Natural killer cell (primary cell): ENCODE measurements at regions not wholly inside any gene's neighbourhood (a gene's known extent, or its start where the extent isn't known, plus 50 kb on each side); places are given as distances from the start of the nearest gene placed in this dataset.

Experiments
- ATAC-seq, 3 donors: fragments of 150-1000 bp in 2 of 3; fragments of 200-7000 bp in 1 of 3; cut with Tn5 transposase; 1 replicate in 1 of 3; 2 replicates in 2 of 3; pipeline ENCODE4 v1.10.0; 2021; ENCODE audit warnings: mild to moderate bottlenecking in 2 of 3, moderate library complexity in 2 of 3
- DNase-seq, 2 donors: peaks; one replicate each; pipeline versions ENCODE4 v3.0.0 to v3.0.0-alpha.2; 2013 to 2021; ENCODE audit warnings: mixed read lengths in 1 of 2
- H3K27ac ChIP-seq: one replicate; pipeline ENCODE4 v1.5.1; 2013; ENCODE audit warnings: mild to moderate bottlenecking, low read length
- H3K27me3 ChIP-seq: one replicate; pipeline ENCODE4 v1.6.1; 2013; ENCODE audit warnings: low read length; ENCODE audit not compliant: control insufficient read depth, insufficient read depth
- H3K36me3 ChIP-seq: one replicate; pipeline ENCODE4 v1.6.1; 2013; ENCODE audit warnings: low read length; ENCODE audit not compliant: control insufficient read depth, insufficient read depth
- H3K4me1 ChIP-seq: one replicate; pipeline ENCODE4 v1.6.1; 2013; ENCODE audit warnings: low read length; ENCODE audit not compliant: control insufficient read depth, insufficient read depth
- H3K4me3 ChIP-seq: one replicate; pipeline ENCODE4 v1.5.1; 2013; ENCODE audit warnings: low read length
- H3K9me3 ChIP-seq: one replicate; pipeline ENCODE4 v1.6.1; 2013; ENCODE audit warnings: low read length; ENCODE audit not compliant: control insufficient read depth, insufficient read depth
- H3K27ac Mint-ChIP-seq, 2 donors: one replicate each; pipeline ENCODE4 v1.8.0; 2022; ENCODE audit warnings: mild to moderate bottlenecking in 2 of 2, mixed read lengths in 2 of 2, moderate library complexity in 1 of 2
- H3K27me3 Mint-ChIP-seq, 2 donors: one replicate each; pipeline ENCODE4 v1.8.0; 2022; ENCODE audit warnings: low read depth in 2 of 2, mixed read lengths in 2 of 2
- H3K36me3 Mint-ChIP-seq: one replicate; pipeline ENCODE4 v1.8.0; 2022; ENCODE audit warnings: mixed read lengths
- H3K4me1 Mint-ChIP-seq, 2 donors: one replicate each; pipeline ENCODE4 v1.8.0; 2022; ENCODE audit warnings: mixed read lengths in 2 of 2
- H3K4me3 Mint-ChIP-seq: one replicate; pipeline ENCODE4 v1.8.0; 2022; ENCODE audit warnings: mild to moderate bottlenecking, moderate library complexity, mixed read lengths
- H3K9me3 Mint-ChIP-seq, 2 donors: one replicate each; pipeline ENCODE4 v1.8.0; 2022; ENCODE audit warnings: mixed read lengths in 2 of 2
- WGBS: methylation state at CpG from one replicate; pipeline ENCODE4 v1.1.7; 2013; ENCODE audit warnings: missing lambda C conversion rate; ENCODE audit not compliant: insufficient coverage; 5-methylcytosine and 5-hydroxymethylcytosine counted together
- intact Hi-C: fragments of 100-400 bp; cut with micrococcal nuclease; formaldehyde crosslinking; loops from one replicate; pipeline ENCODE4 v1.14.2; 2022
- TF ChIP-seq, protein P1 (sequence below): fragments of 200-600 bp; IDR thresholded peaks from one replicate; pipeline ENCODE4 v1.8.0; 2022; ENCODE audit warnings: antibody characterized with exemption

DNA sequence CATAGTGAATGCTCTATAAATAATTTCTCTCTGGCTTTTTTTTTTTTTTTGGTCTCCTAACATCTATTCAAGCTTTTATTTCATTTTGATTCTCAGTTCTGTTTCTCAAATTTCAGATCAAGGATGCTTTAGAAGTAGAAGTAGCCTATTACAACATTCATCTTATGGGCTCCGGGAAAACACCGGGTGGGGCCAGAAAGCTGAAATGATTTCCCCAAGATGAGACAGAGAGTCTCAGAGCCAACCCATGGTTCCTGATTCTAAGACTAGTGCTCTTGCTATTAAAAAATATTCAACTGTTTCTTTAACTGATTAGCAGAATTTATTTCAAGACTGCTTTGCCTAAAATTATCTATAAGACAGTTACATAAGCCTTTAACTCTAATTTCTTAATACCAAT, 147.2 kb upstream of the CCDC68 start:
- no peaks in the 10 kb centered on the region for H3K4me1 ChIP-seq
- H3K27me3 ChIP-seq: no peaks in the 10 kb centered on the region
- Mint-ChIP-seq H3K36me3 (no peaks in the 10 kb centered on the region), H3K27ac (no peak overlapping the region), H3K27me3 (peaks cover 6 to 7% of the 10 kb centered on the region in 2 donors), H3K4me1 (no peaks in the 10 kb centered on the region), H3K4me3 (no peak overlapping the region), H3K9me3 (peaks cover 6% of the 10 kb centered on the region in 2 donors)
- 89% methylated on average over 2 of the region's 2 CpGs for WGBS
- H3K4me3 ChIP-seq: no peak overlapping the region
- TF ChIP-seq, protein P1, sequence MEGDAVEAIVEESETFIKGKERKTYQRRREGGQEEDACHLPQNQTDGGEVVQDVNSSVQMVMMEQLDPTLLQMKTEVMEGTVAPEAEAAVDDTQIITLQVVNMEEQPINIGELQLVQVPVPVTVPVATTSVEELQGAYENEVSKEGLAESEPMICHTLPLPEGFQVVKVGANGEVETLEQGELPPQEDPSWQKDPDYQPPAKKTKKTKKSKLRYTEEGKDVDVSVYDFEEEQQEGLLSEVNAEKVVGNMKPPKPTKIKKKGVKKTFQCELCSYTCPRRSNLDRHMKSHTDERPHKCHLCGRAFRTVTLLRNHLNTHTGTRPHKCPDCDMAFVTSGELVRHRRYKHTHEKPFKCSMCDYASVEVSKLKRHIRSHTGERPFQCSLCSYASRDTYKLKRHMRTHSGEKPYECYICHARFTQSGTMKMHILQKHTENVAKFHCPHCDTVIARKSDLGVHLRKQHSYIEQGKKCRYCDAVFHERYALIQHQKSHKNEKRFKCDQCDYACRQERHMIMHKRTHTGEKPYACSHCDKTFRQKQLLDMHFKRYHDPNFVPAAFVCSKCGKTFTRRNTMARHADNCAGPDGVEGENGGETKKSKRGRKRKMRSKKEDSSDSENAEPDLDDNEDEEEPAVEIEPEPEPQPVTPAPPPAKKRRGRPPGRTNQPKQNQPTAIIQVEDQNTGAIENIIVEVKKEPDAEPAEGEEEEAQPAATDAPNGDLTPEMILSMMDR: no peak
- H3K27ac ChIP-seq: peak overlapping the region; percentile 43
- DNase-seq (no peak), ATAC-seq (no peak)
- intact Hi-C loops: no loop called here
- no peaks in the 10 kb centered on the region for H3K9me3 ChIP-seq
- H3K36me3 ChIP-seq: no peaks in the 10 kb centered on the region

DNA sequence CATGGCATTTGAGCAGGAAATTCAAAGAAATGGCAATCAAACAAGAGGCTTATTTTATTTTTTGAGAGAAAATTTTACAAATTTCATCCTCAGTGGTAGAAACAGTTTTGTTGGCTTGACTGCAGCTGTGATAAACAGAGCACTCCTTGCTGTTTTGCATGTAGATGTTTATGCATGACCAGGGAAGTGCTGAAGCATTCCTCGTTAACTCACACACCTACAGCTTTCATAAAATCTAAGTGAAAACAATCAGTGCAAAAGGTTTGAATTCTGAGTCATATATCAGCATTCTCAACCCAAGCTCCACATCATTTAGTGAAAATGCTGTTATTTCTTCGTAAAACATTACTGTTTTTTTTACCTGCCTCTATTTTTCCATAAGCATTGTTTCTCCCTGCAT, 146.6 kb upstream of the CCDC68 start:
- ATAC-seq (no peak), DNase-seq (no peak)
- Histone ChIP-seq H3K4me3 (no peak overlapping the region), H3K27me3 (no peaks in the 10 kb centered on the region), H3K4me1 (no peaks in the 10 kb centered on the region), H3K9me3 (no peaks in the 10 kb centered on the region), H3K27ac (peak overlapping the region; percentile 43), H3K36me3 (no peaks in the 10 kb centered on the region)
- H3K27ac Mint-ChIP-seq: no peak overlapping the region
- H3K36me3 Mint-ChIP-seq: no peaks in the 10 kb centered on the region
- H3K4me1 Mint-ChIP-seq: no peaks in the 10 kb centered on the region
- H3K4me3 Mint-ChIP-seq: no peak overlapping the region
- H3K27me3 Mint-ChIP-seq: peaks cover 6 to 7% of the 10 kb centered on the region in 2 donors
- WGBS: 70% methylated on average over 2 of the region's 2 CpGs
- intact Hi-C loops: no loop called here
- TF ChIP-seq, protein P1: no peak
- H3K9me3 Mint-ChIP-seq: peaks cover 6% of the 10 kb centered on the region in 2 donors

DNA sequence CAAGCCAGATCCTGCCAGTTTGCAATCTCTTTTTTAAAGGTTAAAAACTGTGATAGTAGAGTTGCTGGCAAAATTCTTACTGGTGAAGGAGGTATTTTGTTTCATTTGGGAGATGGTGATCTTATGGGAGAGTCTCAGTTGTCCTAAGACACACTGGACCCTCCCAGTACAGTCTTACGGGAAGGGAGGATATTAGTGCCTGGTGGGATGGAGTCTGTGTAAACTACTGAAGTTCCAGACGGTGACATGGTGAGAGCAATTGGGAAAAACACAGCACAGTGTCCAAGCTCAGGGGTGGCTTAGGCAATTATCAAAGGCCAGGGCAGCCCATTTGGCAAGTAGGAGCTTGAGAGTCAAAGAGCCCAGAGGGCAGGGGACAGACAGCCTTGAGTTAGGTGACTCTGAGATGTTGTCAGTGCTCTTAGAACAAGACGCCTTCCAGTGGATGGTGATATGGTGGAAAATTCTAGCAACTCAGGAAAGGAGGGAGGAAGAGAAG, 143.7 kb upstream of the CCDC68 start:
- H3K27me3 ChIP-seq: no peaks in the 10 kb centered on the region
- Mint-ChIP-seq H3K27me3 (peaks cover 0 to 6% of the 10 kb centered on the region in 2 donors), H3K27ac (no peak overlapping the region), H3K4me3 (no peak overlapping the region), H3K36me3 (no peaks in the 10 kb centered on the region), H3K4me1 (no peaks in the 10 kb centered on the region), H3K9me3 (peaks cover 0 to 6% of the 10 kb centered on the region in 2 donors)
- no peak overlapping the region for H3K4me3 ChIP-seq
- ATAC-seq: no peak
- no peak for DNase-seq
- no peaks in the 10 kb centered on the region for H3K4me1 ChIP-seq
- intact Hi-C loops: no loop called here
- H3K36me3 ChIP-seq: no peaks in the 10 kb centered on the region
- 91% methylated on average over 3 of the region's 3 CpGs for WGBS
- no peak overlapping the region for H3K27ac ChIP-seq
- H3K9me3 ChIP-seq: no peaks in the 10 kb centered on the region
- TF ChIP-seq, protein P1: no peak

DNA sequence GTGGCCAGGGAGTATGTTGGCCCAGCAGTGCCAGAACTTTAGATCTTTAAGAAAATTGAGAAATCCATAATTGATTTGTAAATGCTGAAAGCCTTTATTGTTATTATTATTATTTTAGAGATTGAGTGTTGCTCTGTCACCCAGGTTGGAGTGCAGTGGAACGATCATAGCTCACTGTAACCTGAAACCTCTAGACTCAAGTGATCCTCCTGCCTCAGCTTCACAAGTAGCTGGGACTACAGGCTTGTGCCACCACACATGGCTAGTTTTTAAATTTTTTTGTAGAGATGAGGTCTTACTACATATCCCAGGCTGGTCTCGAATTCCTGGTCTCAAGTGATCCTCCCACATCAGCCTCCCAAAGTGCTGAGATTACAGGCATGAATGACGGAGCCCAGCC, 143.2 kb upstream of the CCDC68 start:
- Histone ChIP-seq H3K36me3 (no peaks in the 10 kb centered on the region), H3K4me3 (no peak overlapping the region), H3K4me1 (no peaks in the 10 kb centered on the region), H3K27ac (no peak overlapping the region), H3K27me3 (no peaks in the 10 kb centered on the region), H3K9me3 (no peaks in the 10 kb centered on the region)
- H3K4me1 Mint-ChIP-seq: no peaks in the 10 kb centered on the region
- no peaks in the 10 kb centered on the region for H3K36me3 Mint-ChIP-seq
- peaks cover 0 to 6% of the 10 kb centered on the region in 2 donors for H3K27me3 Mint-ChIP-seq
- no peak overlapping the region for H3K27ac Mint-ChIP-seq
- intact Hi-C loops: no loop called here
- H3K9me3 Mint-ChIP-seq: peaks cover 0 to 6% of the 10 kb centered on the region in 2 donors
- H3K4me3 Mint-ChIP-seq: no peak overlapping the region
- DNase-seq: no peak
- TF ChIP-seq, protein P1: no peak
- WGBS: 80% methylated on average over 3 of the region's 3 CpGs
- ATAC-seq: no peak
